H9 (cell line): ENCODE measurements at regions not wholly inside any gene's neighbourhood (a gene's known extent, or its start where the extent isn't known, plus 50 kb on each side); places are given as distances from the start of the nearest gene placed in this dataset.

ENCODE experiments used
- DNase-seq: peaks from one replicate; pipeline ENCODE4 v3.0.0-alpha.2; 2017
- H2AFZ ChIP-seq: one replicate; pipeline ENCODE4 v1.6.1; 2013; ENCODE audit warnings: mild to moderate bottlenecking, low read length, control low read depth, moderate library complexity
- H2AK5ac ChIP-seq: 2 replicates; pipeline ENCODE4 v1.6.1; 2013; ENCODE audit warnings: low read length, control low read depth, mixed read lengths; ENCODE audit not compliant: insufficient read length
- H2BK120ac ChIP-seq: one replicate; pipeline ENCODE4 v1.6.1; 2013; ENCODE audit warnings: low read depth, mild to moderate bottlenecking, low read length, control low read depth, inconsistent platforms; ENCODE audit not compliant: poor library complexity, severe bottlenecking
- H2BK12ac ChIP-seq: 2 replicates; pipeline ENCODE4 v1.6.1; 2013; ENCODE audit warnings: low read length, control low read depth, mixed read lengths, low read depth; ENCODE audit not compliant: insufficient read length
- H2BK15ac ChIP-seq: 2 replicates; pipeline ENCODE4 v1.6.1; 2013; ENCODE audit warnings: low read depth, low read length, control low read depth
- H2BK20ac ChIP-seq: one replicate; pipeline ENCODE4 v1.6.1; 2013; ENCODE audit warnings: low read depth, mild to moderate bottlenecking, low read length, control low read depth, inconsistent platforms; ENCODE audit not compliant: poor library complexity, severe bottlenecking
- H2BK5ac ChIP-seq: 2 replicates; pipeline ENCODE4 v1.6.1; 2013; ENCODE audit warnings: low read length, control low read depth, mixed read lengths; ENCODE audit not compliant: insufficient read length
- H3K14ac ChIP-seq: 2 replicates; pipeline ENCODE4 v1.6.1; 2013; ENCODE audit warnings: low read length, control low read depth; ENCODE audit not compliant: insufficient read depth
- H3K18ac ChIP-seq: 2 replicates; pipeline ENCODE4 v1.6.1; 2013; ENCODE audit warnings: low read depth, mild to moderate bottlenecking, mixed read lengths, low read length, control low read depth; ENCODE audit not compliant: insufficient read length
- H3K23ac ChIP-seq: 2 replicates; pipeline ENCODE4 v1.6.1; 2013; ENCODE audit warnings: low read length, control low read depth, mixed read lengths, low read depth; ENCODE audit not compliant: insufficient read length
- H3K23me2 ChIP-seq: 2 replicates; pipeline ENCODE4 v1.6.1; 2013; ENCODE audit warnings: low read depth, mild to moderate bottlenecking, mixed read lengths, low read length, control low read depth; ENCODE audit not compliant: insufficient read length, poor library complexity, severe bottlenecking
- H3K27ac ChIP-seq: 2 replicates; pipeline ENCODE4 v1.5.1; 2013; ENCODE audit warnings: low read length, control low read depth, mixed read lengths, low read depth; ENCODE audit not compliant: insufficient read length
- H3K27me3 ChIP-seq: 2 replicates; pipeline ENCODE4 v1.6.1; 2013; ENCODE audit warnings: low read length, control low read depth, inconsistent platforms; ENCODE audit not compliant: insufficient read depth
- H3K4ac ChIP-seq: 2 replicates; pipeline ENCODE4 v1.6.1; 2013; ENCODE audit warnings: low read depth, mild to moderate bottlenecking, control low read depth, inconsistent platforms, low read length, moderate library complexity
- H3K4me1 ChIP-seq: 2 replicates; pipeline ENCODE4 v1.6.1; 2013; ENCODE audit warnings: low read length, control low read depth, inconsistent platforms; ENCODE audit not compliant: insufficient read depth
- H3K4me2 ChIP-seq: 2 replicates; pipeline ENCODE4 v1.6.1; 2013; ENCODE audit warnings: low read length, control low read depth, mixed read lengths; ENCODE audit not compliant: insufficient read length, insufficient read depth
- H3K56ac ChIP-seq: 2 replicates; pipeline ENCODE4 v1.6.1; 2013; ENCODE audit warnings: low read depth, mild to moderate bottlenecking, mixed read lengths, low read length, control low read depth; ENCODE audit not compliant: insufficient read length
- H3K79me1 ChIP-seq: 2 replicates; pipeline ENCODE4 v1.6.1; 2013; ENCODE audit warnings: low read depth, mild to moderate bottlenecking, moderate library complexity, low read length, control low read depth, inconsistent platforms; ENCODE audit not compliant: insufficient read depth, poor library complexity, severe bottlenecking
- H3K79me2 ChIP-seq: 2 replicates; pipeline ENCODE4 v1.6.1; 2013; ENCODE audit warnings: low read length, control low read depth, inconsistent platforms; ENCODE audit not compliant: insufficient read depth
- H3K9ac ChIP-seq: 2 replicates; pipeline ENCODE4 v1.6.1; 2013; ENCODE audit warnings: low read length, control low read depth, mixed read lengths; ENCODE audit not compliant: insufficient read length; ENCODE audit errors: extremely low read depth
- H3K9me3 ChIP-seq: one replicate; pipeline ENCODE4 v1.6.1; 2013; ENCODE audit warnings: low read depth, low read length, inconsistent platforms; ENCODE audit not compliant: control insufficient read depth
- H3T11ph ChIP-seq: one replicate; pipeline ENCODE4 v1.6.1; 2013; ENCODE audit warnings: mild to moderate bottlenecking, low read length, control low read depth, inconsistent platforms
- H4K20me1 ChIP-seq: one replicate; pipeline ENCODE4 v1.6.1; 2013; ENCODE audit not compliant: control insufficient read depth, insufficient read length, insufficient read depth
- H4K5ac ChIP-seq: 2 replicates; pipeline ENCODE4 v1.6.1; 2013; ENCODE audit warnings: low read depth, mild to moderate bottlenecking, mixed read lengths, low read length, control low read depth; ENCODE audit not compliant: insufficient read length
- H4K8ac ChIP-seq: replicated peaks from 2 replicates; pipeline ENCODE4 v1.6.1; 2013; ENCODE audit warnings: low read length, control low read depth, mixed read lengths, low read depth; ENCODE audit not compliant: insufficient read length
- H4K91ac ChIP-seq: 2 replicates; pipeline ENCODE4 v1.6.1; 2013; ENCODE audit warnings: low read depth, mild to moderate bottlenecking, moderate library complexity, mixed read lengths, low read length, control low read depth; ENCODE audit not compliant: insufficient read length
- H3K27ac Mint-ChIP-seq, 3 experiments: 2 replicates in 2 of 3; 3 replicates in 1 of 3; pipeline ENCODE4 v1.8.0; 2020 to 2021; ENCODE audit warnings: mixed read lengths in 3 of 3, mild to moderate bottlenecking in 1 of 3, moderate library complexity in 1 of 3
- H3K27me3 Mint-ChIP-seq: 2 replicates; pipeline ENCODE4 v1.8.0; 2021; ENCODE audit warnings: low read depth, mild to moderate bottlenecking, moderate library complexity, mixed read lengths
- H3K36me3 Mint-ChIP-seq, 3 experiments: 2 replicates in 2 of 3; 3 replicates in 1 of 3; pipeline ENCODE4 v1.8.0; 2020 to 2021; ENCODE audit warnings: low read depth in 3 of 3, mixed read lengths in 3 of 3; ENCODE audit not compliant: insufficient read depth in 1 of 3
- H3K4me1 Mint-ChIP-seq, 2 experiments: 2 replicates each; pipeline ENCODE4 v1.8.0; 2020; ENCODE audit warnings: mixed read lengths in 2 of 2
- H3K4me3 Mint-ChIP-seq, 2 experiments: 2 replicates in 1 of 2; 3 replicates in 1 of 2; pipeline ENCODE4 v1.8.0; 2020 to 2021; ENCODE audit warnings: mild to moderate bottlenecking in 2 of 2, mixed read lengths in 2 of 2, moderate library complexity in 1 of 2
- H3K9me3 Mint-ChIP-seq, 2 experiments: 2 replicates in 1 of 2; 3 replicates in 1 of 2; pipeline ENCODE4 v1.8.0; 2020; ENCODE audit warnings: mild to moderate bottlenecking in 2 of 2, mixed read lengths in 2 of 2, moderate library complexity in 1 of 2
- CTCF ChIP-seq: fragments of 200-600 bp; sonication (generic); conservative IDR thresholded peaks from 3 replicates; pipeline ENCODE4 v1.8.0; 2021; ENCODE audit warnings: antibody characterized with exemption, mild to moderate bottlenecking
- WGBS: extraction: QIAGEN DNeasy Blood & Tissue Kit; methylation state at CpG from one replicate; pipeline ENCODE4 v1.1.7; 2013; ENCODE audit warnings: missing lambda C conversion rate, low lambda C conversion rate, mixed read lengths; ENCODE audit not compliant: insufficient read length; ENCODE audit errors: extremely low coverage; 5-methylcytosine and 5-hydroxymethylcytosine counted together

- no peaks in the 10 kb centered on the region for H4K20me1 ChIP-seq
- no peaks in the 10 kb centered on the region for H3K27me3 ChIP-seq
- no peak for DNase-seq
- H2AFZ ChIP-seq, result no peak overlapping the region
- Mint-ChIP-seq H3K9me3 (no peaks in the 10 kb centered on the region), H3K27ac (no peak overlapping the region), H3K4me3 (no peak overlapping the region), H3K27me3 (no peaks in the 10 kb centered on the region), H3K36me3 (no peaks in the 10 kb centered on the region), H3K4me1 (peaks cover 10 to 13% of the 10 kb centered on the region in 2 experiments)
- H3K79me1 ChIP-seq, result no peaks in the 10 kb centered on the region
- no peaks in the 10 kb centered on the region for H3K79me2 ChIP-seq
- H3K14ac ChIP-seq, result no peak overlapping the region
- H3K56ac ChIP-seq, result no peak overlapping the region
- no peak overlapping the region for H3K9ac ChIP-seq
- no CpG with 5 or more reads among the region's 2 CpGs for WGBS
- no peak overlapping the region for H4K5ac ChIP-seq
- no peak overlapping the region for H3K23ac ChIP-seq
- no peak overlapping the region for H2BK12ac ChIP-seq
- no peak overlapping the region for H3K4me2 ChIP-seq
- H3K27ac ChIP-seq, result no peak overlapping the region
- H3K9me3 ChIP-seq, result no peaks in the 10 kb centered on the region
- H2BK5ac ChIP-seq, result no peak overlapping the region
- H2BK20ac ChIP-seq, result no peak overlapping the region
- no peak overlapping the region for H4K8ac ChIP-seq
- no peaks in the 10 kb centered on the region for H3K23me2 ChIP-seq
- H4K91ac ChIP-seq, result no peak overlapping the region
- no peak overlapping the region for H2BK120ac ChIP-seq
- no peak overlapping the region for H2BK15ac ChIP-seq
- H3K18ac ChIP-seq, result no peak overlapping the region
- no peak for TF ChIP-seq CTCF
- H3T11ph ChIP-seq, result no peak overlapping the region
- H3K4me1 ChIP-seq, result no peaks in the 10 kb centered on the region
- no peak overlapping the region for H2AK5ac ChIP-seq
- no peak overlapping the region for H3K4ac ChIP-seq
Observed at GRCh38 chr12:45125997-45126396, 75.1 kb upstream of the DBX2 start.
